ENCODE measurements at regions not wholly inside any gene's neighbourhood (a gene's known extent, or its start where the extent isn't known, plus 50 kb on each side); places are given as distances from the start of the nearest gene placed in this dataset.

DNA sequence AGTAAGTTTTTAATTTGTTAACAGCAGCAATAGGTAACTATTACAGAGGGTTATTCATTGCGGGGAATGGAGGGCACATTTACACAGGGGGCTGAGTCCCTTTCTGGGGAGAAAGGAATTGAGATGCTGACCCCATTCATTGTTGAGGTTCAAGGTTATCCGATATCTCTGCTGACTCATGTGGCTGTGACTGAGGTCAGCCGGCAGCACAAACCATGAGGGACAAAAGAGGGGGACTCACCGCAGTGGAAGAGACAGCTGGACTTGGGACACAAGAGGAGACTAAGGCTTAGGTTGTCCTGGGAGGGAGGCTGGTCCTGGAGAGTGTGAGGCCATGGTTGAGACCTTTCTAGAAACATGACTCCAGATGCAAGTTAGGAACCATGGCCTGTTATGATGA lies 119.1 kb upstream of the XYLT1 start:
- no peak overlapping the region for H2AFZ ChIP-seq (ENCODE audit: low read length)
- intact Hi-C loops (cut with micrococcal nuclease; ENCODE audit: unreplicated experiment): no loop called here
- no peaks in the 10 kb centered on the region for H3K4me1 ChIP-seq (ENCODE audit: insufficient read depth, low read length)
- POLR2A ChIA-PET: no interaction called here
- no peak overlapping the region for H3K4me2 ChIP-seq (ENCODE audit: low read depth, low read length)
- FAIRE-seq: no peak
- in situ Hi-C loops (cut with HindIII; ENCODE audit: extremely low pct_ligation_motif_present, low pct_unique_long_range_greater_than_20kb): no loop called here
- H3K36me3 ChIP-seq (replicated peaks in 1 of 2; ENCODE audit: control insufficient read depth in 1 of 2, insufficient read depth in 2 of 2, low read length in 2 of 2): no peaks in the 10 kb centered on the region
- TF ChIP-seq ZNF572 (CRISPR knock-in tag; IDR thresholded peaks at IDR 0.05) (no peak), REL (CRISPR knock-in tag; conservative IDR thresholded peaks at IDR 0.05) (no peak), ELF1 (CRISPR knock-in tag; IDR thresholded peaks at IDR 0.05) (no peak), FOSL2 (CRISPR knock-in tag; IDR thresholded peaks at IDR 0.05) (peak; percentile 51), PRDM10 (CRISPR knock-in tag; IDR thresholded peaks at IDR 0.05; ENCODE audit: low read depth) (0 out of 2 replicates have a peak, but pooled peaks have one; percentile 37), REPIN1 (CRISPR knock-in tag; IDR thresholded peaks at IDR 0.05; ENCODE audit: borderline replicate concordance, low read depth) (no peak)
- TF ChIP-seq, protein P1, sequence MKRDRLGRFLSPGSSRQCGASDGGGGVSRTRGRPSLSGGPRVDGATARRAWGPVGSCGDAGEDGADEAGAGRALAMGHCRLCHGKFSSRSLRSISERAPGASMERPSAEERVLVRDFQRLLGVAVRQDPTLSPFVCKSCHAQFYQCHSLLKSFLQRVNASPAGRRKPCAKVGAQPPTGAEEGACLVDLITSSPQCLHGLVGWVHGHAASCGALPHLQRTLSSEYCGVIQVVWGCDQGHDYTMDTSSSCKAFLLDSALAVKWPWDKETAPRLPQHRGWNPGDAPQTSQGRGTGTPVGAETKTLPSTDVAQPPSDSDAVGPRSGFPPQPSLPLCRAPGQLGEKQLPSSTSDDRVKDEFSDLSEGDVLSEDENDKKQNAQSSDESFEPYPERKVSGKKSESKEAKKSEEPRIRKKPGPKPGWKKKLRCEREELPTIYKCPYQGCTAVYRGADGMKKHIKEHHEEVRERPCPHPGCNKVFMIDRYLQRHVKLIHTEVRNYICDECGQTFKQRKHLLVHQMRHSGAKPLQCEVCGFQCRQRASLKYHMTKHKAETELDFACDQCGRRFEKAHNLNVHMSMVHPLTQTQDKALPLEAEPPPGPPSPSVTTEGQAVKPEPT (CRISPR knock-in tag; IDR thresholded peaks at IDR 0.05; ENCODE audit: low read depth): no peak
- no peak overlapping the region for H3K27ac ChIP-seq (ENCODE audit: extremely low read length, insufficient read depth, low read length)
- no peaks in the 10 kb centered on the region for H3K27me3 ChIP-seq (ENCODE audit: control insufficient read depth in 1 of 2, insufficient read depth in 2 of 2, low read length in 2 of 2)
- WGBS (ENCODE audit: low lambda C conversion rate): 7% methylated on average over 4 of the region's 4 CpGs
- peaks cover 7% of the 10 kb centered on the region; the same call in 1 of the 2 replicates for H3K9me3 ChIP-seq (ENCODE audit: low read length)
- H3K9ac ChIP-seq (ENCODE audit: insufficient read depth, low read depth, low read length): no peak overlapping the region
- no peak overlapping the region for H3K4me3 ChIP-seq (replicated peaks in 1 of 3; ENCODE audit: insufficient read depth in 1 of 3, low read depth in 2 of 3, low read length in 3 of 3)
- no peaks in the 10 kb centered on the region for H3K79me2 ChIP-seq (ENCODE audit: insufficient read depth, low read length)
- no peaks in the 10 kb centered on the region for H4K20me1 ChIP-seq (ENCODE audit: insufficient read depth, low read length)
- no peak for DNase-seq (ENCODE audit: low spot score)
- no peak; the same call in 2 of the 3 replicates for ATAC-seq
- BruUV-seq (replicated peaks): no TSS peak
- CTCF ChIA-PET (ENCODE audit: low intra/inter-chr PET ratio, low total read pairs): no interaction called here

All from HepG2 (cell line).